CD8-positive, alpha-beta memory T cell (primary cell): ENCODE measurements at regions not wholly inside any gene's neighbourhood (a gene's known extent, or its start where the extent isn't known, plus 50 kb on each side); places are given as distances from the start of the nearest gene placed in this dataset.
"Not testable (repeated sequence)": the region's sequence is repeated elsewhere in the genome, so short reads cannot be mapped to it uniquely, and the experiment has no call there.

Experiments
- CTCF ChIA-PET: fragments of 350-600 bp; sonication (Branson Sonifier 250); formaldehyde crosslinking; loops from one replicate; lab custom pipeline; 2021; ENCODE audit warnings: antibody characterized with exemption; lab: Charles Lee
- POLR2A ChIA-PET: fragments of 350-600 bp; sonication (Branson Sonifier 250); formaldehyde crosslinking; loops from one replicate; lab custom pipeline; 2021; ENCODE audit warnings: antibody characterized with exemption; lab: Charles Lee
- DNase-seq, 5 donors: peaks; one replicate each; pipeline versions ENCODE4 v3.0.0 to v3.0.0-alpha.2; 2020 to 2022; ENCODE audit warnings: mixed read lengths in 1 of 5
- H3K27ac ChIP-seq: one replicate; pipeline ENCODE4 v1.7.0; 2013; ENCODE audit warnings: low read depth, mild to moderate bottlenecking, low read length, moderate library complexity
- H3K27me3 ChIP-seq: 2 replicates; pipeline ENCODE4 v1.7.0; 2013; ENCODE audit warnings: low read length, mild to moderate bottlenecking; ENCODE audit not compliant: insufficient read depth, poor library complexity, severe bottlenecking
- H3K36me3 ChIP-seq: 2 replicates; pipeline ENCODE4 v1.7.0; 2013; ENCODE audit warnings: mild to moderate bottlenecking, low read length, moderate library complexity; ENCODE audit not compliant: insufficient read depth
- H3K4me1 ChIP-seq: 2 replicates; pipeline ENCODE4 v1.7.0; 2013; ENCODE audit warnings: mild to moderate bottlenecking, low read length, moderate library complexity; ENCODE audit not compliant: insufficient read depth
- H3K4me3 ChIP-seq: 2 replicates; pipeline ENCODE4 v1.7.0; 2013; ENCODE audit warnings: mild to moderate bottlenecking, low read length
- H3K9me3 ChIP-seq: 2 replicates; pipeline ENCODE4 v1.7.0; 2013; ENCODE audit warnings: mild to moderate bottlenecking, low read length
- H3K27ac Mint-ChIP-seq, 8 donors: one replicate each; pipeline ENCODE4 v1.8.0; 2020 to 2021; ENCODE audit warnings: mixed read lengths in 8 of 8, mild to moderate bottlenecking in 6 of 8, inconsistent platforms in 3 of 8, moderate library complexity in 3 of 8
- H3K27me3 Mint-ChIP-seq, 2 donors: one replicate each; pipeline ENCODE4 v1.8.0; 2020 to 2021; ENCODE audit warnings: mixed read lengths in 2 of 2, mild to moderate bottlenecking in 1 of 2, moderate library complexity in 1 of 2
- H3K36me3 Mint-ChIP-seq, 3 donors: one replicate each; pipeline ENCODE4 v1.8.0; 2020 to 2021; ENCODE audit warnings: mixed read lengths in 3 of 3, inconsistent platforms in 1 of 3, mild to moderate bottlenecking in 1 of 3
- H3K4me1 Mint-ChIP-seq, 3 donors: one replicate each; pipeline ENCODE4 v1.8.0; 2020 to 2021; ENCODE audit warnings: mixed read lengths in 3 of 3, inconsistent platforms in 1 of 3, mild to moderate bottlenecking in 1 of 3
- H3K4me3 Mint-ChIP-seq, 7 donors: one replicate each; pipeline ENCODE4 v1.8.0; 2020 to 2021; ENCODE audit warnings: mixed read lengths in 7 of 7, mild to moderate bottlenecking in 6 of 7, moderate library complexity in 4 of 7, inconsistent platforms in 2 of 7
- H3K9me3 Mint-ChIP-seq, 5 donors: one replicate each; pipeline ENCODE4 v1.8.0; 2020 to 2022; ENCODE audit warnings: mixed read lengths in 5 of 5, mild to moderate bottlenecking in 3 of 5, moderate library complexity in 2 of 5, inconsistent platforms in 1 of 5

GRCh38 chr5:103377638-103378037 is 119.1 kb downstream of the MACIR start:
- POLR2A ChIA-PET, H3K36me3 ChIP-seq, H3K36me3 Mint-ChIP-seq, H3K4me1 Mint-ChIP-seq, H3K9me3 Mint-ChIP-seq, DNase-seq, H3K4me1 ChIP-seq, H3K4me3 ChIP-seq, H3K27me3 ChIP-seq, H3K27me3 Mint-ChIP-seq, H3K27ac Mint-ChIP-seq, H3K9me3 ChIP-seq, CTCF ChIA-PET, H3K4me3 Mint-ChIP-seq, H3K27ac ChIP-seq: not testable (repeated sequence)

- Histone ChIP-seq H3K27ac (no peak overlapping the region), H3K9me3 (no peaks in the 10 kb centered on the region), H3K4me3 (no peak overlapping the region), H3K36me3 (no peaks in the 10 kb centered on the region), H3K27me3 (no peaks in the 10 kb centered on the region), H3K4me1 (no peaks in the 10 kb centered on the region)
- CTCF ChIA-PET = no interaction called here
- peaks cover 3 to 9% of the 10 kb centered on the region in 2 donors for H3K27me3 Mint-ChIP-seq
- H3K9me3 Mint-ChIP-seq = no peaks in the 10 kb centered on the region
- H3K27ac Mint-ChIP-seq = no peak overlapping the region
- no peak for DNase-seq
- H3K4me1 Mint-ChIP-seq = no peaks in the 10 kb centered on the region
- H3K36me3 Mint-ChIP-seq = no peaks in the 10 kb centered on the region
- H3K4me3 Mint-ChIP-seq = no peak overlapping the region
- POLR2A ChIA-PET = no interaction called here
Observed at GRCh38 chr5:103375863-103376591, 117.5 kb downstream of the MACIR start.

DNA sequence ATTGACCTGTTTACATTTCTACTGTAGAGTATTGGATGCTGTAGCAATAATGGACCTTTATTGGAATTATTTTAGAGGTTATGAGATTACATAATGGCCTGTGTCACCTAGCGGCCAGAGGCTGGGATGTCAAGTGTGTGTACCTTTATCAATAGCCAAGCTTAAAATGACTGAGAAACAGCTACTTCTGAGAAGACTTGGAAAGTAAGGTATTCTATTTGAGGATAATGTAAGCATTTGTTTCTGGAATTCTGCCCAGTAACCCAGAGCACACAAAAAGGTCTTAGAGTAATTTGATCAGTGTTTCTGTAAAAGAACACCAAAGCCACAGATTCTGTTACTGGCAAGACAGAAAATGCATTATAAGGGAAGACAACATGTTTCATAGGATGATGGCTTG is 116.8 kb downstream of the MACIR start:
- no peaks in the 10 kb centered on the region for H3K9me3 Mint-ChIP-seq
- no peaks in the 10 kb centered on the region for H3K4me1 ChIP-seq
- no peaks in the 10 kb centered on the region for H3K9me3 ChIP-seq
- H3K27me3 Mint-ChIP-seq = peaks cover 3 to 5% of the 10 kb centered on the region in 2 donors
- H3K4me1 Mint-ChIP-seq = no peaks in the 10 kb centered on the region
- no peak for DNase-seq
- CTCF ChIA-PET = no interaction called here
- no peak overlapping the region for H3K27ac ChIP-seq
- no peaks in the 10 kb centered on the region for H3K36me3 Mint-ChIP-seq
- no peak overlapping the region for H3K4me3 Mint-ChIP-seq
- no peak overlapping the region for H3K27ac Mint-ChIP-seq
- no peaks in the 10 kb centered on the region for H3K27me3 ChIP-seq
- POLR2A ChIA-PET = no interaction called here
- H3K36me3 ChIP-seq = no peaks in the 10 kb centered on the region
- H3K4me3 ChIP-seq = no peak overlapping the region

GRCh38 chr5:103374473-103374963 is 116.0 kb downstream of the MACIR start:
- H3K9me3 Mint-ChIP-seq = no peaks in the 10 kb centered on the region
- no peak for DNase-seq

GRCh38 chr5:103373597-103374472 is 115.3 kb downstream of the MACIR start:
- DNase-seq = no peak
- H3K36me3 ChIP-seq = no peaks in the 10 kb centered on the region
- Mint-ChIP-seq H3K4me1 (no peaks in the 10 kb centered on the region), H3K36me3 (no peaks in the 10 kb centered on the region), H3K27ac (peak overlapping the region in 1 of 8 donors; percentile 3), H3K27me3 (peaks cover 3 to 6% of the 10 kb centered on the region in 2 donors), H3K9me3 (peaks cover 0 to 5% (median 2%) of the 10 kb centered on the region in 5 donors), H3K4me3 (no peak overlapping the region)
- CTCF ChIA-PET = no interaction called here
- H3K27ac ChIP-seq = no peak overlapping the region
- POLR2A ChIA-PET = no interaction called here
- no peaks in the 10 kb centered on the region for H3K27me3 ChIP-seq
- H3K9me3 ChIP-seq = no peaks in the 10 kb centered on the region
- no peaks in the 10 kb centered on the region for H3K4me1 ChIP-seq
- no peak overlapping the region for H3K4me3 ChIP-seq

More at GRCh38 chr5:103374473-103374963, 116.0 kb downstream of the MACIR start:
- H3K36me3 Mint-ChIP-seq = no peaks in the 10 kb centered on the region
- peaks cover 0 to 6% of the 10 kb centered on the region in 2 donors for H3K27me3 Mint-ChIP-seq
- H3K27ac ChIP-seq = no peak overlapping the region
- H3K27me3 ChIP-seq = no peaks in the 10 kb centered on the region
- H3K4me1 Mint-ChIP-seq = no peaks in the 10 kb centered on the region
- H3K9me3 ChIP-seq = no peaks in the 10 kb centered on the region
- H3K36me3 ChIP-seq = no peaks in the 10 kb centered on the region
- no peak overlapping the region for H3K4me3 Mint-ChIP-seq
- ChIA-PET CTCF (no interaction called here), POLR2A (no interaction called here)
- H3K4me3 ChIP-seq = no peak overlapping the region
- no peak overlapping the region for H3K27ac Mint-ChIP-seq
- H3K4me1 ChIP-seq = no peaks in the 10 kb centered on the region

GRCh38 chr5:103371046-103371607 is 112.6 kb downstream of the MACIR start:
- Mint-ChIP-seq H3K4me3 (no peak overlapping the region), H3K27me3 (peaks cover 4 to 6% of the 10 kb centered on the region in 2 donors), H3K9me3 (peaks cover 6 to 13% (median 9%) of the 10 kb centered on the region in 5 donors), H3K4me1 (no peaks in the 10 kb centered on the region), H3K36me3 (no peaks in the 10 kb centered on the region), H3K27ac (peak overlapping the region in 1 of 8 donors; percentile 52)
- ChIA-PET POLR2A (no interaction called here), CTCF (no interaction called here)
- Histone ChIP-seq H3K27ac (no peak overlapping the region), H3K9me3 (no peaks in the 10 kb centered on the region), H3K4me3 (no peak overlapping the region), H3K4me1 (no peaks in the 10 kb centered on the region), H3K36me3 (no peaks in the 10 kb centered on the region), H3K27me3 (no peaks in the 10 kb centered on the region)
- no peak for DNase-seq

- no peaks in the 10 kb centered on the region for H3K36me3 Mint-ChIP-seq
- Histone ChIP-seq H3K4me3 (no peak overlapping the region), H3K27me3 (no peaks in the 10 kb centered on the region), H3K9me3 (no peaks in the 10 kb centered on the region), H3K36me3 (no peaks in the 10 kb centered on the region), H3K4me1 (no peaks in the 10 kb centered on the region), H3K27ac (no peak overlapping the region)
- CTCF ChIA-PET = no interaction called here
- peaks cover 4 to 5% of the 10 kb centered on the region in 2 donors for H3K27me3 Mint-ChIP-seq
- no peak for DNase-seq
- peak overlapping the region in 1 of 8 donors; percentile 39 for H3K27ac Mint-ChIP-seq
- no peak overlapping the region for H3K4me3 Mint-ChIP-seq
- no peaks in the 10 kb centered on the region for H3K4me1 Mint-ChIP-seq
- H3K9me3 Mint-ChIP-seq = peaks cover 6 to 13% (median 9%) of the 10 kb centered on the region in 5 donors
- POLR2A ChIA-PET = no interaction called here
Observed at GRCh38 chr5:103369125-103370120, 110.9 kb downstream of the MACIR start.
